ENCODE measurements at regions not wholly inside any gene's neighbourhood (a gene's known extent, or its start where the extent isn't known, plus 50 kb on each side); places are given as distances from the start of the nearest gene placed in this dataset.

DNA sequence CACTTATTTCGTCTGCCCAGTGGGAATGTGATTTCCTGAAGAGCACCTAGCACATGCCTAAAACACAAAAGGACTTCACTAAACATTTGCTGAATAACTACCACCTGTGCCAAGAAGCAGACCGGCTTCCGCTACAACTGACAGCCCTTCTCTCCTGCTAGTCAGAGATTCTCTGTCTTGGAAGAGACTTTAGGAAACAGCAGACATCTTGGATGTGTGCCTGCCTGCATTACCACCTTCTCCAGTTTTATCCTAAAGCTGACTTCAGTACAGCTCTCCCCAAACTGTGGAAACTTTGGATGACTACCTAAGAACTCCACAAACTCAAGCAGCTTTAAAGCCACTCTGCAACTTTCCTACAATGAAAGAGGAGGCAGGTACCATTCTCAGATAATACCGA lies 116.5 kb upstream of the MAN2A1 start:
- no peak for DNase-seq (ENCODE audit: low spot score)
- ChIA-PET POLR2A (ENCODE audit: low non-redundant PET) (no interaction called here), CTCF (no interaction called here)

DNA sequence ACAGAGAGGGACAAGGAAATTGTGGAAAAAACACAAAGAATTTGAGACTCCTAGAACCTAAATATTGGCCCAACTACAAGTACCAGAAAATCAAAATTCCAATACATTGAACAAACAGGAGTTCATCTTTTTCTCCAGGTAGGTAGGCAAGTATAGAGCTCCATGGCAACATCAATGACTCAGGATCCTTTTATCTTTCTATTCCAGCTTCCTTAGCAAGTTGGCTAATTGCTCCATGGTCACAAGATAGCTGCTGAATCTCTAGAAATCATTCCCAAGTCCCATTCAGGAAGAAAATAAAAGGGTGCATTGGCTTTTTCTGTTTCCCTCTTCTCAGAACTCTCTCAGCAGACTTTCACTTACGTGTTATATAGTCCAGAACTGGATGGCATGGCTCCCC lies 117.9 kb upstream of the MAN2A1 start:
- H3K27ac ChIP-seq = no peak overlapping the region
- no peak for DNase-seq (ENCODE audit: low spot score)
- ChIA-PET CTCF (no interaction called here), POLR2A (ENCODE audit: low non-redundant PET) (no interaction called here)
- TF ChIP-seq, protein P1, sequence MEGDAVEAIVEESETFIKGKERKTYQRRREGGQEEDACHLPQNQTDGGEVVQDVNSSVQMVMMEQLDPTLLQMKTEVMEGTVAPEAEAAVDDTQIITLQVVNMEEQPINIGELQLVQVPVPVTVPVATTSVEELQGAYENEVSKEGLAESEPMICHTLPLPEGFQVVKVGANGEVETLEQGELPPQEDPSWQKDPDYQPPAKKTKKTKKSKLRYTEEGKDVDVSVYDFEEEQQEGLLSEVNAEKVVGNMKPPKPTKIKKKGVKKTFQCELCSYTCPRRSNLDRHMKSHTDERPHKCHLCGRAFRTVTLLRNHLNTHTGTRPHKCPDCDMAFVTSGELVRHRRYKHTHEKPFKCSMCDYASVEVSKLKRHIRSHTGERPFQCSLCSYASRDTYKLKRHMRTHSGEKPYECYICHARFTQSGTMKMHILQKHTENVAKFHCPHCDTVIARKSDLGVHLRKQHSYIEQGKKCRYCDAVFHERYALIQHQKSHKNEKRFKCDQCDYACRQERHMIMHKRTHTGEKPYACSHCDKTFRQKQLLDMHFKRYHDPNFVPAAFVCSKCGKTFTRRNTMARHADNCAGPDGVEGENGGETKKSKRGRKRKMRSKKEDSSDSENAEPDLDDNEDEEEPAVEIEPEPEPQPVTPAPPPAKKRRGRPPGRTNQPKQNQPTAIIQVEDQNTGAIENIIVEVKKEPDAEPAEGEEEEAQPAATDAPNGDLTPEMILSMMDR (conservative IDR thresholded peaks at IDR 0.05; ENCODE audit: low read depth) = no peak

More for the DNA sequence above, 116.5 kb upstream of the MAN2A1 start:
- no peak overlapping the region for H3K27ac ChIP-seq
- TF ChIP-seq, protein P1 (conservative IDR thresholded peaks at IDR 0.05; ENCODE audit: low read depth) = no peak

GRCh38 chr5:109570362-109570874 lies 119.3 kb upstream of the MAN2A1 start:
- no peak overlapping the region for H3K27ac ChIP-seq
- TF ChIP-seq, protein P1 (conservative IDR thresholded peaks at IDR 0.05; ENCODE audit: low read depth) = no peak
- no peak for DNase-seq (ENCODE audit: low spot score)
- CTCF ChIA-PET = no interaction called here
- POLR2A ChIA-PET (ENCODE audit: low non-redundant PET) = no interaction called here

- H3K27ac ChIP-seq = no peak overlapping the region
- DNase-seq (ENCODE audit: low spot score) = peak; percentile 12
- TF ChIP-seq, protein P1 (conservative IDR thresholded peaks at IDR 0.05; ENCODE audit: low read depth) = no peak
- ChIA-PET CTCF (interaction anchor here (0.6 kb wide), 1 partner anchor 905 kb away, joined by 3 read pairs; no protein-coding TSS in a partner anchor), POLR2A (ENCODE audit: low non-redundant PET) (no interaction called here)
Measured at GRCh38 chr5:109567374-109568044, 122.2 kb upstream of the MAN2A1 start.

- TF ChIP-seq, protein P1 (conservative IDR thresholded peaks at IDR 0.05; ENCODE audit: low read depth) = no peak
- peak; percentile 66 for DNase-seq (ENCODE audit: low spot score)
- ChIA-PET POLR2A (ENCODE audit: low non-redundant PET) (no interaction called here), CTCF (interaction anchor here (0.6 kb wide), 1 partner anchor 291 kb away, joined by 3 read pairs; no protein-coding TSS in a partner anchor)
- no peak overlapping the region for H3K27ac ChIP-seq
Measured at GRCh38 chr5:109566361-109566760, 123.4 kb upstream of the MAN2A1 start.

DNA sequence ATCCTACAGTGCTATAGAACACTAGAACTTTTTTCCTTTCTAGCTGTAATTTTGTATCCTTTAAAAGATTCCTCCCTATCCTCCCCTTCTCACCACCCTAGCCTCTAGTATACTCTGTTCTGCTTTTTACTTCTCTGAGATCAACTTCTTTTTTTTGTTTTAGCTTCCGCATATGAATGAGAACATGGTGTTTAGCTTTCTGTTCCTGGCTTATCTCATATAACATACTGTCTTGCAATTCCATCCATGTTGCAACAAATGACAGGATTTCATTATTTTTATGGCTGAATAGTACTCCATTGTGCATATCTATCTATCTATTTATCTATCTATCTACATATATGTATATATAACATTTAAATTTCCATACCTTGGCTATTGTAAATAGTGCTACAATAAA lies 126.0 kb upstream of the MAN2A1 start:
- TF ChIP-seq, protein P1 (conservative IDR thresholded peaks at IDR 0.05; ENCODE audit: low read depth) = no peak
- no peak for DNase-seq (ENCODE audit: low spot score)
- ChIA-PET CTCF (interaction anchor here (0.6 kb wide), 2 partner anchors 17 to 22 kb away, joined by 4 to 6 read pairs; no protein-coding TSS in a partner anchor), POLR2A (ENCODE audit: low non-redundant PET) (no interaction called here)
- no peak overlapping the region for H3K27ac ChIP-seq

Measured in RWPE1 (cell line).